Osteocyte (in vitro differentiated cells): ENCODE measurements at regions not wholly inside any gene's neighbourhood (a gene's known extent, or its start where the extent isn't known, plus 50 kb on each side); places are given as distances from the start of the nearest gene placed in this dataset.

ENCODE experiments used
- DNase-seq: peaks from one replicate; pipeline ENCODE4 v3.0.0; 2021; ENCODE audit warnings: mixed read lengths; ENCODE audit not compliant: unreplicated experiment; ENCODE audit errors: extremely low spot score
- H3K27ac Mint-ChIP-seq: one replicate; pipeline ENCODE4 v1.8.0; 2021; ENCODE audit warnings: mild to moderate bottlenecking, mixed read lengths; ENCODE audit not compliant: unreplicated experiment
- H3K27me3 Mint-ChIP-seq: one replicate; pipeline ENCODE4 v1.8.0; 2021; ENCODE audit warnings: mixed read lengths; ENCODE audit not compliant: unreplicated experiment
- H3K36me3 Mint-ChIP-seq: one replicate; pipeline ENCODE4 v1.8.0; 2021; ENCODE audit warnings: mixed read lengths; ENCODE audit not compliant: unreplicated experiment
- H3K4me1 Mint-ChIP-seq: one replicate; pipeline ENCODE4 v1.8.0; 2021; ENCODE audit warnings: mixed read lengths; ENCODE audit not compliant: unreplicated experiment
- H3K4me3 Mint-ChIP-seq: one replicate; pipeline ENCODE4 v1.8.0; 2021; ENCODE audit warnings: mild to moderate bottlenecking, moderate library complexity, mixed read lengths; ENCODE audit not compliant: unreplicated experiment
- H3K9me3 Mint-ChIP-seq: one replicate; pipeline ENCODE4 v1.8.0; 2021; ENCODE audit warnings: mixed read lengths; ENCODE audit not compliant: unreplicated experiment
- CTCF ChIP-seq: fragments of 200-600 bp; sonication (generic); IDR thresholded peaks from 2 replicates; pipeline ENCODE4 v1.5.0; 2021; ENCODE audit warnings: antibody characterized with exemption, mild to moderate bottlenecking, moderate library complexity

GRCh38 chr3:28792604-28793003, 444.0 kb upstream of the AZI2 start:
- Mint-ChIP-seq H3K9me3 (no peaks in the 10 kb centered on the region), H3K4me1 (peaks cover 7% of the 10 kb centered on the region), H3K36me3 (no peaks in the 10 kb centered on the region), H3K27me3 (peaks cover 5% of the 10 kb centered on the region), H3K27ac (no peak overlapping the region), H3K4me3 (no peak overlapping the region)
- no peak for DNase-seq
- TF ChIP-seq CTCF, result no peak

DNA sequence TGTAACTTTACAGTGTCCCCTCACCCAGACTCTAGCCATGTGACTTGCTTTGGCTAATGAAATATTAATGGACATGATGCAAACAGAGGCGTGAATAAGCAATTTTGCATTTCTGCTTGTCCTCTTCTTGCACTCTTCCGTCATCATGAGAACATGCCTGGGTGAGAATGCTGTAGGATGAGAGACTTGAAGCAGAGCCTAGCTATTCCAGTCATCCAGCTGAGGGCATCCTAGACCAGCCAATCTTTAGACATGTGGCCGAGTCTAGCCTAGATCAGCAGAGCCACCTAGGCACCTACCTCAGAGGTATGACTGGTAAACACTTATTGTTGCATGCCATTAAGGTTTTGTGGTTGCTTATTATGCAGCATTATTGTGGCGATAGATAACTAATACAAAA, 450.5 kb upstream of the AZI2 start:
- peak; percentile 14 for TF ChIP-seq CTCF
- no peak for DNase-seq
- H3K4me3 Mint-ChIP-seq, result no peak overlapping the region
- H3K36me3 Mint-ChIP-seq, result no peaks in the 10 kb centered on the region
- H3K27ac Mint-ChIP-seq, result no peak overlapping the region
- H3K4me1 Mint-ChIP-seq, result no peaks in the 10 kb centered on the region
- peaks cover 5% of the 10 kb centered on the region for H3K27me3 Mint-ChIP-seq
- no peaks in the 10 kb centered on the region for H3K9me3 Mint-ChIP-seq

DNA sequence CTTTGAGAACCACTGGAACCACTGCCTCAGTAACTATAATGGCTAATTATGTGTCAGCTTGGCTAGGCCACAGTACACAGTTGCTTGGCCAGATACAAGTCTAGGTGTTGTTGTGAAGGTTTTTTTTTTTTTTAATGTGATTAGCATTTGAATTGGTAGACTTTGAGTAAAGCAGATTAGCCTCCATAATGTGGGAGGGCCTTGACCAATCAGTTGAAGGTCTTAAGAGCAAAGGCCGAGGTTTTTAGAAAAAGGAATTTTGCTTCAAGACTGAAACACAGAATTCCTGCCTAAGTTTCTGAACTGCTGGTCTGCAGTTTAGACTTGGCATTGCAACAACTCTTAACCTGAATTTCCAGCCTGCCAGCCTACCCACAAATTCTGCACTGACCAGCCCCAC, 451.6 kb upstream of the AZI2 start:
- Mint-ChIP-seq H3K36me3 (no peaks in the 10 kb centered on the region), H3K27me3 (peaks cover 8% of the 10 kb centered on the region), H3K9me3 (no peaks in the 10 kb centered on the region), H3K4me1 (no peaks in the 10 kb centered on the region), H3K4me3 (no peak overlapping the region), H3K27ac (no peak overlapping the region)
- TF ChIP-seq CTCF, result no peak
- no peak for DNase-seq

GRCh38 chr3:28808068-28808467, 459.4 kb upstream of the AZI2 start:
- no peaks in the 10 kb centered on the region for H3K9me3 Mint-ChIP-seq
- H3K27ac Mint-ChIP-seq, result peak overlapping the region; percentile 33
- peaks cover 16% of the 10 kb centered on the region for H3K27me3 Mint-ChIP-seq
- no peak for DNase-seq
- H3K4me3 Mint-ChIP-seq, result no peak overlapping the region
- no peaks in the 10 kb centered on the region for H3K36me3 Mint-ChIP-seq
- H3K4me1 Mint-ChIP-seq, result no peaks in the 10 kb centered on the region
- TF ChIP-seq CTCF, result no peak

GRCh38 chr3:28816017-28816416, 464.9 kb upstream of the RBMS3 start:
- H3K9me3 Mint-ChIP-seq, result no peaks in the 10 kb centered on the region
- no peak overlapping the region for H3K27ac Mint-ChIP-seq
- H3K4me3 Mint-ChIP-seq, result no peak overlapping the region
- TF ChIP-seq CTCF, result no peak
- no peak for DNase-seq
- no peaks in the 10 kb centered on the region for H3K36me3 Mint-ChIP-seq
- peaks cover 16% of the 10 kb centered on the region for H3K27me3 Mint-ChIP-seq
- H3K4me1 Mint-ChIP-seq, result no peaks in the 10 kb centered on the region
